NCI-H1092 (cell line): ENCODE measurements at regions not wholly inside any gene's neighbourhood (a gene's known extent, or its start where the extent isn't known, plus 50 kb on each side); places are given as distances from the start of the nearest gene placed in this dataset.

Experiments
- DNase-seq: peaks from one replicate; lab custom pipeline; 2025; lab: John Stamatoyannopoulos, UW

- DNase-seq: no peak
Measured at GRCh38 chr1:2887941-2888855, 86.7 kb upstream of the TTC34 start.

- DNase-seq: no peak
Measured at GRCh38 chr1:2890221-2890850, 88.8 kb upstream of the TTC34 start.

GRCh38 chr1:2891923-2892448, 90.5 kb upstream of the TTC34 start:
- no peak for DNase-seq

- DNase-seq: no peak
Measured at GRCh38 chr1:2893473-2894120, 92.1 kb upstream of the TTC34 start.

- no peak for DNase-seq
Measured at GRCh38 chr1:2894381-2895041, 93.0 kb upstream of the TTC34 start.

GRCh38 chr1:2896824-2897223, 95.3 kb upstream of the TTC34 start:
- no peak for DNase-seq

- no peak for DNase-seq
Measured at GRCh38 chr1:2903226-2903625, 101.7 kb upstream of the TTC34 start.

- no peak for DNase-seq
Measured at GRCh38 chr1:2904191-2904590, 102.7 kb upstream of the TTC34 start.

- DNase-seq: no peak
Measured at GRCh38 chr1:2905356-2905755, 103.9 kb upstream of the TTC34 start.

GRCh38 chr1:2906085-2906484, 104.6 kb upstream of the TTC34 start:
- no peak for DNase-seq

GRCh38 chr1:2906620-2907019, 105.1 kb upstream of the TTC34 start:
- DNase-seq: no peak

- no peak for DNase-seq
Measured at GRCh38 chr1:2907051-2907450, 105.6 kb upstream of the TTC34 start.

GRCh38 chr1:2908081-2908480, 106.6 kb upstream of the TTC34 start:
- no peak for DNase-seq

- no peak for DNase-seq
Measured at GRCh38 chr1:2908561-2908960, 107.1 kb upstream of the TTC34 start.

- no peak for DNase-seq
Measured at GRCh38 chr1:2909797-2910196, 108.3 kb upstream of the TTC34 start.

GRCh38 chr1:2910211-2910610, 108.7 kb upstream of the TTC34 start:
- no peak for DNase-seq

GRCh38 chr1:2911421-2912178, 109.7 kb upstream of the ACTRT2 start:
- DNase-seq: no peak

- DNase-seq: no peak
Measured at GRCh38 chr1:2912424-2913061, 108.7 kb upstream of the ACTRT2 start.

- DNase-seq: no peak
Measured at GRCh38 chr1:2913091-2913490, 108.2 kb upstream of the ACTRT2 start.

GRCh38 chr1:2914702-2915101, 106.6 kb upstream of the ACTRT2 start:
- DNase-seq: no peak

- no peak for DNase-seq
Measured at GRCh38 chr1:2916153-2916552, 105.1 kb upstream of the ACTRT2 start.
